GM11168 (cell line): ENCODE measurements at regions not wholly inside any gene's neighbourhood (a gene's known extent, or its start where the extent isn't known, plus 50 kb on each side); places are given as distances from the start of the nearest gene placed in this dataset.
"Not testable (repeated sequence)": the region's sequence is repeated elsewhere in the genome, so short reads cannot be mapped to it uniquely, and the experiment has no call there.

Experiments
- in situ Hi-C: fragments of 300-500 bp; cut with MboI; formaldehyde crosslinking; loops from one replicate; pipeline ENCODE4 v1.12.0; 2022; ENCODE audit warnings: low sequenced_read_pairs; ENCODE audit not compliant: unreplicated experiment

DNA sequence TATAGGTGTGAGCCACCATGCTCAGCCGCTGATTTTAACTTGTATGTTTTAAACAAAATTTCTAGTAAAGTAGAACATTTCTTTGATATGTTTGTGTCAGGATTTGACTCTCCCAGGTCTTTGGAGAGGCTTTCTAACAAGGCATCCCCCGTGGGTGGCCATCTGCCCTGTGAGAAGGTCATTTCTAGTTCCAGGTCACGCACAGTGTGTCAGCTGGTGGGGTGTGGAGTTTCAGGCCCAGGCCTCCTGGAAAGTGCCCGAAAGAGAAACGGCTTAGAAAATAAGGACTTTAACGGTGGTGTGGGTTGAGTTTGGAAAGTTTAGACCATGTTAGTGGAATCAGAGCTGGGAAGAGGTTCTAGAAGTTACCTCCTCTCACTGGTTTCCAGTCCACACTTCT, 61.0 kb downstream of the SPDYE17 start:
- in situ Hi-C loops, result not testable (repeated sequence)

DNA sequence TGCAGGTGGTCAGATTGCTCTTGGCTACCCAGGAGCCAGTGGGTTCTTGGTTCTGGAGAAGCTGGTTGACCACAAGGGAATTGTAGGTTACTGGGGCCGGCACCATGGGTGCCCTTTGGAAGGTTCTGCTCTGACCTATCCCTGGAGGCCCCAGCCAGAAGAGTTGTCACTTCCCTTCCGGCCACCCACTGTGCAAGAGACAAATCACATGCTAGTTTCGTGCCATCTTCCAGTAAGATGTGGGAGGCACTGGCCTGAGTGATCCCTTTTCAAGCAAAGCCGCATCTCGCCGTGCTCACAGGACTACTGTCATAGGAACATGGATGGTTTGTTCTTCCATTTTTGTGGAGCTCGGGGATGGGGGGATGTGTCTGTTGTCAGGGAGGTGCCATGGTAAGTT, 62.3 kb downstream of the SPDYE17 start:
- in situ Hi-C loops, result loop anchor here (5.0 kb wide), 1 partner anchor 503 kb away; no protein-coding TSS in a partner anchor

DNA sequence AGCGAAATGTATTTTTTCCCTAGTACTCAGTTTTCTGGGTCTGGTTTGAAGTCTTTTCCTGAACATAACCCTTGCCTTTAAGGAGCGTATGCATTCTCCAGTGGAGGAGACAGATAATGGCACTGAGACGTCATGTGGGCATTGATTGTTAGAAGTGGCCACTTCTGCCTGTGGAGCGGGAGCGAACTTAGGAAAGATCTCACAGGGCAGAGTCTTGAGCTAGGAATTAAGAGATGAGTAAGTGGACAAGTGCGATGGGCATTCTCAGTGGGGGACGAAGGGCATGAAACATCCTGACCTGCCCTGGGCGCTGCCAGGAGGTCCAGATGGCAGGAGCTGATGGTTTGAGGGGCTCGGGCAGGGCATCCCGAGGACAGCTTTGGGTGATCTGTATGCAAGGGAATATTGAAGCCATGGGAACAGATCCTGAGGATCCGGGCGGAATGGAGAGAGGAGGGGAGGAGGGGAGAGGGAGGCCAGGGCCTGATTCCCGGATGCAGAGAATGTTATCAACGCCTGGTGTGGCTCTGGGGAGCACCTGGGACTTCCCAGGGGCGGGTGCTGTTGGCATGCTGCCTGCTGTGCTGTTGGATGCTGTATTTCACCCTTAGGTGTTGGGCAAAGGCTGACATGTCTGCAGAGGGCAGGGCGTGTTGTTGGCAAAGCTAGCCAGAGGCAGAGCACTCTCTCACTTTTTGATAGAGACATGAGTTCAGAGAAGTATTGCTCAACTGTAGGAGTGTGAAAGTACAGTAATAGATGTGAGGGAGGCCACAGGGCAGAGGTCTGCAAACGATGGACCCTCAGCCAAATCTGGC, 66.2 kb downstream of the SPDYE17 start:
- in situ Hi-C loops, result loop anchor here (5.0 kb wide), 1 partner anchor 499 kb away; no protein-coding TSS in a partner anchor

DNA sequence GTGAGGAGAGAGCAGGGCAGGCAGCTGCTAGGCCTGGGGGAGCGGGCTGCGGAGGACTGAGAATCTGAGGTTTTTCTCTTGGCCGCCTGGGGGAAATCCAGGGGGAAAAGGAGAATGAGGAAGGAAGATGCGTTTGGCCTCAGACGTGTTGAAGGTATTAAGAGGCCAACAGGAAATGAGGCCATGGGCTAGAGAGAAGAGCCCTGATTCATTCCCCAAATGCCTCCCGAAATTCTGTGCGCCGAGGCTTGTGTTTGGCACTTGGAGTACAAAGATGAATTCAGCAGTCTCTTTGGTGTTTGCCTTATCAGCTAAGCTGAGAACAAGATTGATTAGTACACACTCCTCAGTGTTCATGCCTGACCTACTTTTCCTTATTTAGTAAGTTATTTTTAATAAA, 68.1 kb downstream of the SPDYE17 start:
- in situ Hi-C loops, result not testable (repeated sequence)

DNA sequence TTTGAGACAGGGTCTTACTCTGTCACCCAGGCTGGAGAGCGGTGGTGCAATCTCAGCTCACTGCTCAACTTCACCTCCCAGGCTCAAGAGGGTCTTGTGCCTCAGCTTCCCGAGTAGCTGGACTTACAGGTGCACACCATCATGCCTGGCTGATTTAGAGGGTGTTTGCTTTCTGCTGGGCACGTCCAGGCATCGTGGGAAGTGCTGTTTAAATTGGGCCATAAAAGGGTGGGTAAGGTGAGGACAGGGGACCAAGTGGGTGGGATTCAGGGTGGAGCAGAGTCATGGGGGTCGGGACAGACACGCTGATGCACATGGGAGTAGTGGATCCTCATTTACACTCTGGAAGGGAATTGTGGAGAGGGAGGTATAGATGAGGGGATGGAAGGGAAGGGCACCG, 69.1 kb downstream of the SPDYE17 start:
- in situ Hi-C loops, result not testable (repeated sequence)

DNA sequence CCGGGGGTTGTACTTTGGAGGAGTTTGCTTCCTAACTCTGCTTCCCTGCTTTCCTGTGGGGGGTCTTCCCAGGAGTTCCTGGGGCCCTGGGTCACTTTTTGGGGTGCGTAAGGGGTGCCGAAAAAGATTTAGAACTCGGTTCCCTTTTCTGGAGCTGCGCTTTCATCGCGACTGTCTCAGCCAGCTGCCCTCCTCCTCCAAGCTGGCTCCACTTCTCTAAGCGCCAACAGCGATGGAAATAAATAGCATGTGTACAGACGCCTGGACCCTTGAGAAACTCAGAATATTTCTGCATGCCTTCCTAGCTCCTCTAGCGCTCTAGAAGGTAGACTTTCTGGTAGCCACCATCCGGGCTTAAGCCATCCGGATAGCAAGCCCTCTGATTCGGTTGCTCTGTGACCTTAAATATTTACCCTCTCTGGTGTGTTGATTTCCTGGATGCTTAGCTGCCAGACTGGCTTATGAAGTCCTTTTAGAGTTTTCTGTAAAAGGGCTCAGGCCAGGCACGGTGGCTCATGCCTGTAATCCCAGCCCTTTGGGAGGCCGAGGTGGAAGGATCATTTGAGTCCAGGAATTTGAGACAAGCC, 71.7 kb downstream of the SPDYE17 start:
- in situ Hi-C loops, result not testable (repeated sequence)

DNA sequence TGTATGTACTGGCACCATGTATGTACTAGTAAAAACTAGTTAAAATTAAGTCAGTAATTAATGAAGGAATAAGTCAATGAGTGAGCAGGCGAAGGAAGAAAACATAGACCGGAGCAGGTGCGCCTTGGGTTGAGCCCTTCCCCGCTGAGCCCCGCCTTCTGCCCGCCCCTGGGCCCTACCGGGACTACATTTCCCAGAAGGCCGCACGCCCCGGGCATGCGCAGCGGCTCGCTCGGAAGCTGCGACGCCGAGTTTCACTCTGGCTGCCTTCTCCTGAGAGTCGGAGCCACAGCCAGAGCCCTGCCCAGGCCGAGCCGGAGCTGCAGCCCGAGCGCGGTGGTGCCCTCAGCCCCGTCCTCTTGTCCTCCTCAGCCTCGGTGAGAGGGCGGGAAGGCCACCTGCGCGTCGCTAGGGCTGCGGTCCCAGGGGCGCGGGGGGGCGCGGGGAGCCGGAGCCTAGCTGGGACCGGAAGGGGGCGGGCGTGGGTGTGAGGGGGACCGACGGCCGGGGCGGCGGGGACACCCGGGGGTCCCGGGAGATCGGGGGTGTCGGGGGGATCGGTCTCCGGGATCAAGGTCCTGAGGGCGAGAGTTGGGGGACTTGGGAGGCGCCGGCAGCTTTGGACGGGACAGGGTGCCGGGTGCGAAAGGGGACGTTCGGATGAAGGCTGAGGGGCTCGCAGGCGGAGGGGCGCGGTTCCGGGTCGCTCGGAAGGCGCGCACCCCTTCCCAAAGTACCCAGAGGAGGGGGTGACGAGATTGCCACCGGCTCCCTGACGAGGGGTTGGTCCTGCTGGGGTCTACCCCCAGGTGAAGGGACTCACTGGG, 72.4 kb downstream of the SPDYE17 start:
- in situ Hi-C loops, result not testable (repeated sequence)

DNA sequence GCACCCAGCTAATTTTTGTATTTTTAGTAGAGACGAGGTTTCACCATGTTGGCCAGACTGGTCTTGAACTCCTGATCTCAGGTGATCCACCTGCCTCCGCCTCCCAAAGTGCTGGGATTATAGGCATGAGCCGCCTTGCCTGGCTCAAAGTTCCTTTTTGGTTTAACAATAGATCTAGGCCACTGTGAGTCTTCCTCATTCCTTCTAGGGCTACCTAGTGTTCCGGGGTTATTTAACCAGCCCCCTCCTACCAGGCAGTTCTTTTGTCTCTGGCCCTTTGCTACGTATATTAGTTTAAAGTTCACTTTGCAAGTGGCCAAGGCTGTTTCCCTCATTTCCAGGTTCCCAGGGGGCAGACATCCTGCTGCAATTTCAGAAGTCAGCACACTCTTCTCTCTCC, 75.6 kb downstream of the SPDYE17 start:
- in situ Hi-C loops, result not testable (repeated sequence)

DNA sequence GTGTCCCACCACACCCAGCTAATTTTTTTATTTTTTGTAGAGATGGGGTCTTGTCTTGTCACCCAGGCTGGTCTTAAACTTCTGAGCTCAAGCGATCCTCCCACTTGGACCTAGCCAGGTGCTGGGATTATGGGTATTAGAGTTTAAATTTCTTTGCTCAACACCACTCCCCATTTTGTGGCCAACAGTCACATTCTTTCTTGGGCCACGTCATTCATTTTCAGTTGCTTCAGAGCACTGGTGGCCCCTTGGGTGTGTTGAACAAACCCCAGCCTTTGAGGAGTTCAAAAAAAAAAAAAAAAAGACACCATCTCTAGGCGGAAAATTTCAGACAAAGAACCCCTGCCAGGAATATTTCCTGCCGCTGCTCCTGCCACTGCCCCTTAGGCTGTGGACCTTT, 77.0 kb downstream of the SPDYE17 start:
- in situ Hi-C loops, result not testable (repeated sequence)

DNA sequence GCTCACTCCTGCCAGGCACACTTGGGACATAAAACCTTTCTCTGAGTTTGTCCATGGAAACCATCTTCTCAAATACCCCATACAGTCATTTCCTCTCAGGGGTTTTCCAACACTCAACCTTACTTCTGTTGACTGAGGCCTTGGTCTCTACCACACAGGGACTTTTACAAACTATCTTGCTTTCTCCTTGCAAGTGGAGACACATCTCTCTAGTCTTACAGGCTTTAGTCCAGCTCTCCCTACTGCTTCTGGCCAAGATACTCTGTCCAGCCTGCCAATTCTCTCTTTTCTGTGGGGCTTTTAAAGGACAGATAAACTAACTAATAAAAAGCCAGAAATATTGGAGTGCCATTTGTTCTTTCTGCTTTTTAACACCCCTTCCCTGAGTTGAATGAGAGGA, 87.6 kb downstream of the SPDYE17 start:
- in situ Hi-C loops, result not testable (repeated sequence)

DNA sequence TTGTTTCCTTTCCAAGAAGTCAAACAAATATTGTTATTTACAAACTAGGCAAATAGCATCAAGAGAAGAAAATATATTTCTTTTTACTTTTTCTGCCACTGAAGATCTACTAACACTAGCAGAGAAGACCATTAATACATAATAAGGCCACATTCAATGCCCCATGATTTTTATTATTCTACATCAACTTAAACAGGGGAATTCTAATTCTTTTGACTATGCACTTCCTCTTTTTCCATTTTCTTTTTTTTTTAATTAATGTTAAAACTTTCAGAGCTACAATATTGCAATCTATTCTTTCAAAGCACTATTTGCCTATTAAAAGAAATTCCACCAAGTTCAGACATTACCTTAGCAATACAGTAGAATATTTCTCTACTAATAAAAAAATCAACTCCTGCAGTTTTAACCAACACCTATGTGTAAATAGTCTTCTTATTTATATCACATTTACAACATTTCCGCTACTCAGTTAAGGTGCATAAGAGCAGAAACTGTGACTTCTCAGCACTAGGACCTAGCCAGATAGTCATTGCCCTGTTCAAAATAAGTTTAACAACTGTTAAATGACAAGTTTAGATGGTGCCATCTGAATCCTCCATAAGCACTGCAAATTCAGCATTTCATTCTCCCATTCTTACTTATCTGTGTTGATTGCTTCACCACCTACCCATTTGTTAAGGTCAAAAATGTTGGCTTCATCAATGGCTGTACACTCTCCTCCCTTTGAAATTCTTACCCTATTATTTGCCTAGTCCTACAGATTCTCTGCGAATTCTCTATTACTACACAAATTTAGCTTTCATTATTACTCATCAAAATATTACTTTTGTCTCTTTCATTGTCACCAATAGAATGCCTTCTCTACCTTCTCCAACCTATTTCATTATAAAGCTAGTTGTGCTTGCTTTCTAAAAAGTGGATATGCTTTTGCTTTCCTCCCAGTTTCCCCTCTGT, 90.1 kb downstream of the SPDYE17 start:
- in situ Hi-C loops, result not testable (repeated sequence)

DNA sequence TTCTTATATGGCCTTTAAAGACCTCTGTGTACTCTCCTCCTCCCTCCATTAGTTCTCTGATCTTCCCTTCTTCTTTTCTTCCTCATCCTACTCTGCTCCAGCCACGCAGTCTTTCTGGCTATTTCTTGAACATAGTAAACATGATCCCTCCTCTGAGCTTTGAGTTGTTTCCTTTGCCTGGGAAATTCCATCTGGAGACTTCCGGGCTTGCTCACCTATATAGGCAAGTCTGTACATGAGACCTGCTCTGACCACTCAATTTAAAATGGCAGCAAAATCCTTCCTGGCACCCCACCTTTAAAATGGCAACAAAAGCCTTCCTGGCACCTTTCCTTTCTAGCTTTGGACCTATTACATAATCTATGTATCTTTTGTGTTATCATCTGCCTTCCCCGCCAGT, 94.4 kb downstream of the SPDYE17 start:
- in situ Hi-C loops, result not testable (repeated sequence)

DNA sequence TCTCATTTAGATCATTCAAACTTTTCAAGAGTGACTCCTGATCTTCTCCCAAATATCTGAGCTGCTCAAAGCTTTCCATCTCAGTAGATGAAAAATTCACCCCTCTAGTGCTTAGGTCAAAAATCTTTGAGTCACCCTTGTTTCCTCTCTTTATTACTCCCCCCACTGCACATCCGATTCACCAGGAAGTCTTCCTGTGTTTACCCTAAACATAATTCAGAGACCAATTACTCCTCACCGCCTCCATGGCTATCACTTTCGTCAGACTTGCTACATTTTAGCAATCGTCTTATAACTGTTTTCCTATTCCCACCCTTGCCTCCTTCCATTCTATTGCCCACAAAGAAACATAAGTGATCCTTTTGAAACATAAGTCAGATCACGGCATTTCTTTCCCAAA, 94.8 kb downstream of the SPDYE17 start:
- in situ Hi-C loops, result not testable (repeated sequence)

DNA sequence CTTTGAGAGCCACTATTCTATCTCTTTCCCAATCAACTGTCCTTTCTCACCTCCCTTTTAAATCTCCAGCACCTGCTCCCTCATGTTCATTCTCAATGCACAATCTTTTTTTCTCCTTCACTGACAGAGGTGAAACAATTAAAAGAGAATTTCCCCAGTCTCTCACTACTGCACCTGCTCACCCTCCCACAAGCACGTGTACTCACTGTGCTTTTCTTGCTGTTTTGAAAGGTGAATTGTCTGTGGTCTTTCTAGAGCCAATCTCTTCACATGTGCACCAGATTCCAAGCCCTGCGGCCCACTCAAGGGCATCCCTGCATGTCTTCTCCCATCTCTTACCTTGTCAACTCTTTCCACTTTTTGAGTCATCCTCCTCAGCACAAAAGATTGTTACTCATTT, 95.8 kb downstream of the SPDYE17 start:
- in situ Hi-C loops, result not testable (repeated sequence)

DNA sequence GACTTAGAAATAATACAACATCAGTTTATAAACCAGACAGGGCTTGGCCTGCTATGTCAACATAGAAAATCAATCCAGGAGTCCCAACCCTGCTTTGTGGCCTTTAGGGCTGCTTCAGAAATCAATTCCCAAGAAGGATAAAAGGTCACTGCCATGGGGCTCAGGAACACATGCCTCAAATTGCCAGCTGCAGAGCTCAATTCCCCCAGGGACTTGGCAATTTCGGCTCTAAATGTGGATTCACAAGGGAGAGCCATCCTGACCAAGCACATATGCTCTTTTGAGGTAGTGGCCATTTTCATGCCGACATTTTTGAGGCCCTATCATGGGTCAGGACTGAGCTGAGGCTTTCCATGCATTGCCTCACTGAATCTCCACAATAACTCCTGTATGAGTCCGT, 97.5 kb downstream of the SPDYE17 start:
- in situ Hi-C loops, result not testable (repeated sequence)

DNA sequence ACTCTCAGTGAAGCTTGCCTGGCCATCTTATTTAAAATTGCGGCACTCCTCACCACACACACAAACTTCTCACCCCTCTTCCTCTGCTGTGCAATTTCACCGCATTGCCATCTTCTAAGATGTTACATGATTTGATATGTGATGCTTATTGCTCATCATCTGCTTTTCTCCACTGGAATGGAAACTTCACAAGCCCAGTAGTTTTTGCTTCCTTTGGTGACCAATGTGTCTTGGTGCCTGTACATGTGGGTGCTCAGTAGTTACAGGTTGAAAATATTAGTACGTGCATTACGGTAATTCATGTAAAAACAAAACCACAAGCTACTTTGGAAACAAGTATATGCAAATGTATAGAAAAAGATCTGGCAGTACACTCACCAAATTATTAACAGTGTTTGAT, 99.2 kb downstream of the SPDYE17 start:
- in situ Hi-C loops, result not testable (repeated sequence)

DNA sequence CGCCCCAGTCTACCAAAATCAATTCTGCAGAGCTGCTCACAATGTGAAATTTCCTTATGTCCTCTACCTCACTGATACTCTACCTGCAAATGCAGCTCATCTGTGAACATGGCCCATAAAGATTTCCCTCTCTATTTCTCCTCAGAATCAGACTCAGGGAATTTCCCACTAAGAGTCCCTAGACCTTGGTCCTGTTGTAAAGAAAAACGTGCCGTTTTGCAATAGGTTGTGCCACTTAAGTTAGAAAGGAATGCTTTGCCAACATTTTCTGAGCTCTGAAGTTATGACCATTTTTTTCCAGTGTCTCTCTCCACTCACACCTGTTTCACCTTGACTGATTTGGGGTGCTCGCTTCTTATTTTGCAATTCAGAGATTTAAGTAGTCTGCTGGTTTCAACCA, 100.7 kb downstream of the SPDYE17 start:
- in situ Hi-C loops, result not testable (repeated sequence)

DNA sequence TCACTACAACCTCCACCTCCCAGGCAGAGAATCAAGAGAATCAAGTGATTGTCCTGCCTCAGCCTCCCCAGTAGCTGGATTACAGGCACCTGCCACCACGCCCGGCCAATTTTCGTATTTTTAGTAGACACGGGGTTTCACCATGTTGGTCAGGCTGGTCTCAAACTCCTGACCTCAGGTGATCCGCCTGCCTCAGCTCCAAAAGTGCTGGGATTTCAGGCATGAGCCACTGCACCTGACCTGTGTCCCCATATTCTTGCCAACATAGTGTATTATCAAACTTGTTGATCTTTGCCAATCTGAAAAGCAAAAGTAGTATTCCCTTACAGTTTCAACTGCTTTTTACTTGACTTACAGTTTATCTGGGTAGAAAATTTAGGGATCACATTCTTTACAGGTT, 101.7 kb downstream of the SPDYE17 start:
- in situ Hi-C loops, result not testable (repeated sequence)

DNA sequence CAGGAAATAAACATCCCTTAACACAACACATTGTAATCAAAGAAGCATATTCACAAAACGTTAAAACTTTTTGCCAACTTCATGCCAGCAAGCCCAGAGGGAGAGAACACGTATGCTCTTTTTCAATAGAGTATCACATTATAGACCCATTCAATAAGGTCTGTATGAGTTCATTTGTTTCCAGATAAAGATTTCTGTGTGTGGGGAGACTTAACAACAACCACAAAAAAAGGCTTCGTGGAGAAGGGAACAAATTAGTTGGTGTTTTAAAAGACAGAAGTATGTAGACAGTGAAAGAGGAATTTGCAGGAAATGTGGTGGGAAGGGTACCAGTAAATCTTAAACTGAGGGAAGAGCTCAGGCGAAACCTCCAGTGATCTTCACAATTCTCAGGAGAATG, 103.4 kb downstream of the SPDYE17 start:
- in situ Hi-C loops, result not testable (repeated sequence)
